Kidney glomerular epithelial cell (primary cell): ENCODE measurements at regions not wholly inside any gene's neighbourhood (a gene's known extent, or its start where the extent isn't known, plus 50 kb on each side); places are given as distances from the start of the nearest gene placed in this dataset.
A peak's percentile ranks its signal among the peaks of the same experiment; 100 is the strongest.
"Not testable (repeated sequence)": the region's sequence is repeated elsewhere in the genome, so short reads cannot be mapped to it uniquely, and the experiment has no call there.

Experiments used
- DNase-seq: peaks from one replicate; lab custom pipeline; 2025; lab: John Stamatoyannopoulos, UW

- no peak for DNase-seq
Observed at GRCh38 chr6:82584194-82584695, 220.6 kb downstream of the TPBG start.

- DNase-seq, result no peak
Observed at GRCh38 chr6:82584856-82585255, 221.2 kb downstream of the TPBG start.

GRCh38 chr6:82588020-82588419 is 224.4 kb downstream of the TPBG start:
- no peak for DNase-seq

GRCh38 chr6:82588859-82589412 is 225.3 kb downstream of the TPBG start:
- no peak for DNase-seq

- DNase-seq, result peak; percentile 51
Observed at GRCh38 chr6:82589509-82590206, 226.0 kb downstream of the TPBG start.

- DNase-seq, result no peak
Observed at GRCh38 chr6:82597201-82597600, 233.6 kb downstream of the TPBG start.

GRCh38 chr6:82602776-82603175 is 239.2 kb downstream of the TPBG start:
- DNase-seq, result no peak

- DNase-seq, result no peak
Observed at GRCh38 chr6:82603871-82604270, 240.3 kb downstream of the TPBG start.

- no peak for DNase-seq
Observed at GRCh38 chr6:82607998-82608725, 244.5 kb downstream of the TPBG start.

GRCh38 chr6:82608781-82609180 is 245.2 kb downstream of the TPBG start:
- no peak for DNase-seq

GRCh38 chr6:82611751-82612150 is 248.1 kb downstream of the TPBG start:
- DNase-seq, result no peak

- no peak for DNase-seq
Observed at GRCh38 chr6:82612475-82613039, 248.9 kb downstream of the TPBG start.

- DNase-seq, result no peak
Observed at GRCh38 chr6:82614518-82614917, 250.9 kb downstream of the TPBG start.

- DNase-seq, result no peak
Observed at GRCh38 chr6:82616386-82617028, 252.9 kb downstream of the TPBG start.

GRCh38 chr6:82617648-82618047 is 254.0 kb downstream of the TPBG start:
- no peak for DNase-seq

GRCh38 chr6:82619573-82619972 is 256.0 kb downstream of the TPBG start:
- no peak for DNase-seq

- DNase-seq, result no peak
Observed at GRCh38 chr6:82622461-82622860, 258.8 kb downstream of the TPBG start.

GRCh38 chr6:82624251-82624650 is 260.6 kb downstream of the TPBG start:
- no peak for DNase-seq

GRCh38 chr6:82626946-82627345 is 263.3 kb downstream of the TPBG start:
- not testable (repeated sequence) for DNase-seq

GRCh38 chr6:82629921-82630320 is 266.3 kb downstream of the TPBG start:
- DNase-seq, result no peak

- DNase-seq, result no peak
Observed at GRCh38 chr6:82641677-82642076, 278.1 kb downstream of the TPBG start.

GRCh38 chr6:82645536-82646230 is 282.1 kb downstream of the TPBG start:
- no peak for DNase-seq
